WTC11 (cell line): ENCODE measurements at regions not wholly inside any gene's neighbourhood (a gene's known extent, or its start where the extent isn't known, plus 50 kb on each side); places are given as distances from the start of the nearest gene placed in this dataset.

ENCODE experiments used
- ATAC-seq: fragments of 200-7000 bp; cut with Tn5 transposase; 2 replicates; pipeline ENCODE4 v1.10.0; 2021; ENCODE audit warnings: mild to moderate bottlenecking, moderate library complexity
- CTCF ChIA-PET: fragments of 300-600 bp; sonication (Branson Sonifier 250); formaldehyde crosslinking; loops from one replicate; lab custom pipeline; 2021; ENCODE audit warnings: antibody characterized with exemption; lab: Charles Lee
- POLR2A ChIA-PET: fragments of 350-600 bp; sonication (Branson Sonifier 250); formaldehyde crosslinking; loops from one replicate; lab custom pipeline; 2021; ENCODE audit warnings: antibody characterized with exemption; lab: Charles Lee
- DNase-seq: peaks from one replicate; pipeline ENCODE4 v3.0.0; 2021; ENCODE audit warnings: low spot score
- H3K27ac Mint-ChIP-seq: 2 replicates; pipeline ENCODE4 v1.8.0; 2021; ENCODE audit warnings: mixed read lengths
- H3K27me3 Mint-ChIP-seq: 2 replicates; pipeline ENCODE4 v1.8.0; 2021; ENCODE audit warnings: low read depth, mild to moderate bottlenecking, moderate library complexity, mixed read lengths
- H3K36me3 Mint-ChIP-seq: 2 replicates; pipeline ENCODE4 v1.8.0; 2021; ENCODE audit warnings: mixed read lengths
- H3K4me1 Mint-ChIP-seq: 2 replicates; pipeline ENCODE4 v1.8.0; 2022; ENCODE audit warnings: mixed read lengths
- H3K4me3 Mint-ChIP-seq: 2 replicates; pipeline ENCODE4 v1.8.0; 2021; ENCODE audit warnings: mild to moderate bottlenecking, moderate library complexity, mixed read lengths
- H3K9me3 Mint-ChIP-seq: 2 replicates; pipeline ENCODE4 v1.8.0; 2021; ENCODE audit warnings: mixed read lengths
- ETV6 ChIP-seq: sonication (generic); formaldehyde crosslinking; IDR thresholded peaks from 2 replicates; pipeline ENCODE4 v1.8.1; 2022; ENCODE audit warnings: mild to moderate bottlenecking, missing genetic modification reagents
- HMGA2 ChIP-seq: fragments of 250-450 bp; sonication (Bioruptor Pico); IDR thresholded peaks from 2 replicates; pipeline ENCODE4 v1.4.0; 2021; ENCODE audit warnings: mild to moderate bottlenecking, moderate library complexity
- NFATC4 ChIP-seq: fragments of 250-450 bp; sonication (Bioruptor Pico); IDR thresholded peaks from 2 replicates; pipeline ENCODE4 v1.9.0; 2021; ENCODE audit warnings: mild to moderate bottlenecking
- NFYB ChIP-seq: sonication (generic); formaldehyde crosslinking; conservative IDR thresholded peaks from 2 replicates; pipeline ENCODE4 v1.8.0; 2022; ENCODE audit warnings: low read depth, missing genetic modification reagents
- OVOL2 ChIP-seq: fragments of 250-450 bp; sonication (Bioruptor Pico); IDR thresholded peaks from 2 replicates; pipeline ENCODE4 v1.9.0; 2021; ENCODE audit warnings: mild to moderate bottlenecking, borderline replicate concordance
- PRRX2 ChIP-seq: fragments of 250-450 bp; sonication (Bioruptor Pico); IDR thresholded peaks from 2 replicates; pipeline ENCODE4 v1.8.0; 2021; ENCODE audit warnings: mild to moderate bottlenecking
- RORB ChIP-seq: fragments of 250-450 bp; sonication (Bioruptor Pico); IDR thresholded peaks from 2 replicates; pipeline ENCODE4 v1.9.0; 2021; ENCODE audit warnings: mild to moderate bottlenecking
- SMAD3 ChIP-seq: sonication (generic); formaldehyde crosslinking; IDR thresholded peaks from 2 replicates; pipeline ENCODE4 v1.8.0; 2022; ENCODE audit warnings: missing genetic modification reagents, mild to moderate bottlenecking, borderline replicate concordance
- SP1 ChIP-seq: sonication (generic); formaldehyde crosslinking; conservative IDR thresholded peaks from 2 replicates; pipeline ENCODE4 v1.8.1; 2022; ENCODE audit warnings: missing genetic modification reagents
- ZNF219 ChIP-seq: sonication (generic); formaldehyde crosslinking; IDR thresholded peaks from 2 replicates; pipeline ENCODE4 v1.8.0; 2023; ENCODE audit warnings: missing genetic modification reagents, mild to moderate bottlenecking, borderline replicate concordance
- ZNF263 ChIP-seq: sonication (generic); formaldehyde crosslinking; IDR thresholded peaks from 2 replicates; pipeline ENCODE4 v1.8.1; 2022; ENCODE audit warnings: low read depth, mild to moderate bottlenecking, moderate library complexity, missing genetic modification reagents
- ZNF416 ChIP-seq: fragments of 250-450 bp; sonication (Bioruptor Pico); IDR thresholded peaks from 2 replicates; pipeline ENCODE4 v1.9.0; 2021; ENCODE audit warnings: mild to moderate bottlenecking, inconsistent platforms
- ZNF671 ChIP-seq: fragments of 250-450 bp; sonication (Bioruptor Pico); IDR thresholded peaks from 2 replicates; pipeline ENCODE4 v1.8.0; 2021; ENCODE audit warnings: mild to moderate bottlenecking
- TF ChIP-seq, protein P1 (sequence below): sonication (generic); formaldehyde crosslinking; IDR thresholded peaks from 2 replicates; pipeline ENCODE4 v1.8.1; 2023; ENCODE audit warnings: mild to moderate bottlenecking, missing genetic modification reagents, moderate library complexity
- TF ChIP-seq, protein P2 (sequence below): sonication (generic); formaldehyde crosslinking; IDR thresholded peaks from 2 replicates; pipeline ENCODE4 v1.8.0; 2022; ENCODE audit warnings: mild to moderate bottlenecking, missing genetic modification reagents
- TF ChIP-seq, protein P3 (sequence below): sonication (generic); formaldehyde crosslinking; IDR thresholded peaks from 2 replicates; pipeline ENCODE4 v1.8.0; 2022; ENCODE audit warnings: missing genetic modification reagents
- TF ChIP-seq, protein P4 (sequence below): sonication (generic); formaldehyde crosslinking; conservative IDR thresholded peaks from 2 replicates; pipeline ENCODE4 v1.8.1; 2023; ENCODE audit warnings: mild to moderate bottlenecking, low read depth, missing genetic modification reagents, moderate library complexity
- TF ChIP-seq, protein P5 (sequence below): sonication (generic); formaldehyde crosslinking; IDR thresholded peaks from 2 replicates; pipeline ENCODE4 v1.8.1; 2023; ENCODE audit warnings: mild to moderate bottlenecking, moderate library complexity, missing genetic modification reagents
- TF ChIP-seq, protein P6 (sequence below): sonication (generic); formaldehyde crosslinking; IDR thresholded peaks from 2 replicates; pipeline ENCODE4 v1.8.1; 2022; ENCODE audit warnings: missing genetic modification reagents, borderline replicate concordance
- TF ChIP-seq, protein P7 (sequence below): fragments of 250-450 bp; sonication (Bioruptor Pico); IDR thresholded peaks from 2 replicates; pipeline ENCODE4 v2.1.2; 2022; ENCODE audit warnings: mild to moderate bottlenecking, moderate library complexity
- TF ChIP-seq, protein P8 (sequence below): fragments of 250-450 bp; sonication (Bioruptor Pico); IDR thresholded peaks from 2 replicates; pipeline ENCODE4 v1.9.0; 2021; ENCODE audit warnings: mild to moderate bottlenecking

DNA sequence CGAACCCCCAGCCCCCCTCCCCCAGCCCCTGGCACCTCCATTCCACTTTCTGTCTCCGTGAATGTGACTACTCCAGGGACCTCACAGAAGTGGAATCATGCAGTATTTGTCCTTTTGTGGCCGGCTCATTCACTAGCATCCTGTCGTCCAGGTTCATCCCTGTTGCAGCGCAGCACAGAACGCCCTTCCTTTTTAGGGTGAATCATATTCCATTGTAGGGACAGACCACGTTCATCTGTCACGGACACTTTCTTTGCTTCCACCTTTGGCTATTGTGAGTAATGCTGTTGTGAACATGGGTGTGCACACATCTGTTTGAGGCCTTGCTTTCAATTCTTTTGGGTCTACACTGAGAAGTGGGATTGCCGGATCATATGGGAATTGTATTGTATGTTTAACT lies 148.9 kb upstream of the IQSEC1 start (continued):
- TF ChIP-seq, protein P1, sequence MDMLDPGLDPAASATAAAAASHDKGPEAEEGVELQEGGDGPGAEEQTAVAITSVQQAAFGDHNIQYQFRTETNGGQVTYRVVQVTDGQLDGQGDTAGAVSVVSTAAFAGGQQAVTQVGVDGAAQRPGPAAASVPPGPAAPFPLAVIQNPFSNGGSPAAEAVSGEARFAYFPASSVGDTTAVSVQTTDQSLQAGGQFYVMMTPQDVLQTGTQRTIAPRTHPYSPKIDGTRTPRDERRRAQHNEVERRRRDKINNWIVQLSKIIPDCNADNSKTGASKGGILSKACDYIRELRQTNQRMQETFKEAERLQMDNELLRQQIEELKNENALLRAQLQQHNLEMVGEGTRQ (CRISPR knock-in tag), result no peak
- TF ChIP-seq, protein P2, sequence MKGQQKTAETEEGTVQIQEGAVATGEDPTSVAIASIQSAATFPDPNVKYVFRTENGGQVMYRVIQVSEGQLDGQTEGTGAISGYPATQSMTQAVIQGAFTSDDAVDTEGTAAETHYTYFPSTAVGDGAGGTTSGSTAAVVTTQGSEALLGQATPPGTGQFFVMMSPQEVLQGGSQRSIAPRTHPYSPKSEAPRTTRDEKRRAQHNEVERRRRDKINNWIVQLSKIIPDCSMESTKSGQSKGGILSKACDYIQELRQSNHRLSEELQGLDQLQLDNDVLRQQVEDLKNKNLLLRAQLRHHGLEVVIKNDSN (CRISPR knock-in tag), result no peak
- TF ChIP-seq OVOL2 (CRISPR knock-in tag) (no peak), ZNF219 (no peak), ETV6 (CRISPR knock-in tag) (no peak), SMAD3 (CRISPR knock-in tag) (no peak), NFYB (CRISPR knock-in tag) (no peak)
- TF ChIP-seq, protein P3, sequence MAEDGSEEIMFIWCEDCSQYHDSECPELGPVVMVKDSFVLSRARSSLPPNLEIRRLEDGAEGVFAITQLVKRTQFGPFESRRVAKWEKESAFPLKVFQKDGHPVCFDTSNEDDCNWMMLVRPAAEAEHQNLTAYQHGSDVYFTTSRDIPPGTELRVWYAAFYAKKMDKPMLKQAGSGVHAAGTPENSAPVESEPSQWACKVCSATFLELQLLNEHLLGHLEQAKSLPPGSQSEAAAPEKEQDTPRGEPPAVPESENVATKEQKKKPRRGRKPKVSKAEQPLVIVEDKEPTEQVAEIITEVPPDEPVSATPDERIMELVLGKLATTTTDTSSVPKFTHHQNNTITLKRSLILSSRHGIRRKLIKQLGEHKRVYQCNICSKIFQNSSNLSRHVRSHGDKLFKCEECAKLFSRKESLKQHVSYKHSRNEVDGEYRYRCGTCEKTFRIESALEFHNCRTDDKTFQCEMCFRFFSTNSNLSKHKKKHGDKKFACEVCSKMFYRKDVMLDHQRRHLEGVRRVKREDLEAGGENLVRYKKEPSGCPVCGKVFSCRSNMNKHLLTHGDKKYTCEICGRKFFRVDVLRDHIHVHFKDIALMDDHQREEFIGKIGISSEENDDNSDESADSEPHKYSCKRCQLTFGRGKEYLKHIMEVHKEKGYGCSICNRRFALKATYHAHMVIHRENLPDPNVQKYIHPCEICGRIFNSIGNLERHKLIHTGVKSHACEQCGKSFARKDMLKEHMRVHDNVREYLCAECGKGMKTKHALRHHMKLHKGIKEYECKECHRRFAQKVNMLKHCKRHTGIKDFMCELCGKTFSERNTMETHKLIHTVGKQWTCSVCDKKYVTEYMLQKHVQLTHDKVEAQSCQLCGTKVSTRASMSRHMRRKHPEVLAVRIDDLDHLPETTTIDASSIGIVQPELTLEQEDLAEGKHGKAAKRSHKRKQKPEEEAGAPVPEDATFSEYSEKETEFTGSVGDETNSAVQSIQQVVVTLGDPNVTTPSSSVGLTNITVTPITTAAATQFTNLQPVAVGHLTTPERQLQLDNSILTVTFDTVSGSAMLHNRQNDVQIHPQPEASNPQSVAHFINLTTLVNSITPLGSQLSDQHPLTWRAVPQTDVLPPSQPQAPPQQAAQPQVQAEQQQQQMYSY, result no peak
- TF ChIP-seq, protein P4, sequence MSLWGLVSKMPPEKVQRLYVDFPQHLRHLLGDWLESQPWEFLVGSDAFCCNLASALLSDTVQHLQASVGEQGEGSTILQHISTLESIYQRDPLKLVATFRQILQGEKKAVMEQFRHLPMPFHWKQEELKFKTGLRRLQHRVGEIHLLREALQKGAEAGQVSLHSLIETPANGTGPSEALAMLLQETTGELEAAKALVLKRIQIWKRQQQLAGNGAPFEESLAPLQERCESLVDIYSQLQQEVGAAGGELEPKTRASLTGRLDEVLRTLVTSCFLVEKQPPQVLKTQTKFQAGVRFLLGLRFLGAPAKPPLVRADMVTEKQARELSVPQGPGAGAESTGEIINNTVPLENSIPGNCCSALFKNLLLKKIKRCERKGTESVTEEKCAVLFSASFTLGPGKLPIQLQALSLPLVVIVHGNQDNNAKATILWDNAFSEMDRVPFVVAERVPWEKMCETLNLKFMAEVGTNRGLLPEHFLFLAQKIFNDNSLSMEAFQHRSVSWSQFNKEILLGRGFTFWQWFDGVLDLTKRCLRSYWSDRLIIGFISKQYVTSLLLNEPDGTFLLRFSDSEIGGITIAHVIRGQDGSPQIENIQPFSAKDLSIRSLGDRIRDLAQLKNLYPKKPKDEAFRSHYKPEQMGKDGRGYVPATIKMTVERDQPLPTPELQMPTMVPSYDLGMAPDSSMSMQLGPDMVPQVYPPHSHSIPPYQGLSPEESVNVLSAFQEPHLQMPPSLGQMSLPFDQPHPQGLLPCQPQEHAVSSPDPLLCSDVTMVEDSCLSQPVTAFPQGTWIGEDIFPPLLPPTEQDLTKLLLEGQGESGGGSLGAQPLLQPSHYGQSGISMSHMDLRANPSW (CRISPR knock-in tag), result no peak

DNA sequence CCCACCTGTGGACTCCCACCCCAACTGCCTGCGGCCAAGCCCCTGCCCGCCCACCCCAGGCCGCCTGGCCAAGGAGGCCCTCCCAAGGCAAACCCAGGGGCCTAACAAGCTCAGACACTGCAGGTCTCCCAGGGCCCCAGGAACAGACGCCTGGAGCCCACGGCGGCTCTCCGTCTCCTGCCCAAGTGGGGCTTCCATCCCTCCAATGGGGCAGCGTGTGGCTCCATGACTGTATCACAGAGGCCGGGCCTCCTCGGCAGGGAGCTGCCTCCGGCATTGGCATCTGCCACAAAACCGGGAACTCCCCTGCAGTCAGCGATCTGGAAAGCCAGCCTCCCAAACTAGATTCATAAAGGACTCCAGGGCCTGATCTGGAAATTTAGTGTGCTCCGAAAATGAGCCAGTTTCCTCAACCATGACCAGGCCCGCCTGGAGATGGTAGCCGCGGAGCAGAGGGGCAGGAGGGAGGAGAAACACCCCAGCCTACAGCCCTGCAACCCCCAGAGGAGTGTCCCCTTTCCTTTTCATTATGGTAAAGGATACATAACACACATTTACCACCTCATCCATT lies 148.3 kb upstream of the IQSEC1 start:
- H3K4me1 Mint-ChIP-seq, result peaks cover 13% of the 10 kb centered on the region; the same call in 1 of the 2 replicates
- H3K36me3 Mint-ChIP-seq, result no peaks in the 10 kb centered on the region
- ATAC-seq, result no peak
- H3K27me3 Mint-ChIP-seq, result no peaks in the 10 kb centered on the region
- H3K4me3 Mint-ChIP-seq, result no peak overlapping the region
- DNase-seq, result no peak
- H3K27ac Mint-ChIP-seq, result no peak overlapping the region
- TF ChIP-seq NFATC4 (CRISPR knock-in tag) (no peak), ZNF671 (no peak)
- TF ChIP-seq, protein P5, sequence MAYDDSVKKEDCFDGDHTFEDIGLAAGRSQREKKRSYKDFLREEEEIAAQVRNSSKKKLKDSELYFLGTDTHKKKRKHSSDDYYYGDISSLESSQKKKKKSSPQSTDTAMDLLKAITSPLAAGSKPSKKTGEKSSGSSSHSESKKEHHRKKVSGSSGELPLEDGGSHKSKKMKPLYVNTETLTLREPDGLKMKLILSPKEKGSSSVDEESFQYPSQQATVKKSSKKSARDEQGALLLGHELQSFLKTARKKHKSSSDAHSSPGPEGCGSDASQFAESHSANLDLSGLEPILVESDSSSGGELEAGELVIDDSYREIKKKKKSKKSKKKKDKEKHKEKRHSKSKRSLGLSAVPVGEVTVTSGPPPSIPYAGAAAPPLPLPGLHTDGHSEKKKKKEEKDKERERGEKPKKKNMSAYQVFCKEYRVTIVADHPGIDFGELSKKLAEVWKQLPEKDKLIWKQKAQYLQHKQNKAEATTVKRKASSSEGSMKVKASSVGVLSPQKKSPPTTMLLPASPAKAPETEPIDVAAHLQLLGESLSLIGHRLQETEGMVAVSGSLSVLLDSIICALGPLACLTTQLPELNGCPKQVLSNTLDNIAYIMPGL (CRISPR knock-in tag), result no peak
- ChIA-PET CTCF (interaction anchor here (0.5 to 1.2 kb wide), 3 partner anchors 8 to 24 kb away, joined by 3 to 6 read pairs (median 3); no protein-coding TSS in a partner anchor), POLR2A (no interaction called here)
- no peaks in the 10 kb centered on the region for H3K9me3 Mint-ChIP-seq

DNA sequence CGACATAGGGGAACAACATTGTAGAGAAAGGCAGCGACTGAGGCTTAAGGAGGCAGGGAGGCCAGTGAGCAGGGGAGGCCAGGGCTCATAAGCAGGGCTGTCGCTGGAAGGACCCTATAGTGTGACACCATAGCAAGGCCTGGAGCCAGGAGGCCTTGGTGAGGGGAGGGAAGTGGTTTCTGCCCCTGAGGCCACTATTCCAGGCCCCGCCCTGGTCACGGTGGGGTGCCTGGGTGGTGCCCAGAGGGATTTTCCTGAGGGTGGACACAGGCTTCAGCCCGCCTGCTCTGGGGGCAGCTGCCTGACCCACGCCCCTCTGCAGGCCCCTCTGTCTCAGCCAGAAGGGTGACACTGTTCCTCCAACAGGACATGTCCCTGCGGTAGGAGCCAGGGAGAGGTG lies 147.8 kb upstream of the IQSEC1 start:
- ChIA-PET CTCF (interaction anchor here (1.2 kb wide), 1 partner anchor 9 kb away, joined by 6 read pairs; no protein-coding TSS in a partner anchor), POLR2A (no interaction called here)
- no peaks in the 10 kb centered on the region for H3K9me3 Mint-ChIP-seq
- H3K4me1 Mint-ChIP-seq, result peaks cover 13% of the 10 kb centered on the region; the same call in 1 of the 2 replicates
- H3K36me3 Mint-ChIP-seq, result no peaks in the 10 kb centered on the region
- DNase-seq (no peak), ATAC-seq (no peak)
- no peak overlapping the region for H3K4me3 Mint-ChIP-seq
- H3K27ac Mint-ChIP-seq, result no peak overlapping the region
- no peaks in the 10 kb centered on the region for H3K27me3 Mint-ChIP-seq
- no peak for TF ChIP-seq HMGA2 (CRISPR knock-in tag)
- TF ChIP-seq, protein P6, sequence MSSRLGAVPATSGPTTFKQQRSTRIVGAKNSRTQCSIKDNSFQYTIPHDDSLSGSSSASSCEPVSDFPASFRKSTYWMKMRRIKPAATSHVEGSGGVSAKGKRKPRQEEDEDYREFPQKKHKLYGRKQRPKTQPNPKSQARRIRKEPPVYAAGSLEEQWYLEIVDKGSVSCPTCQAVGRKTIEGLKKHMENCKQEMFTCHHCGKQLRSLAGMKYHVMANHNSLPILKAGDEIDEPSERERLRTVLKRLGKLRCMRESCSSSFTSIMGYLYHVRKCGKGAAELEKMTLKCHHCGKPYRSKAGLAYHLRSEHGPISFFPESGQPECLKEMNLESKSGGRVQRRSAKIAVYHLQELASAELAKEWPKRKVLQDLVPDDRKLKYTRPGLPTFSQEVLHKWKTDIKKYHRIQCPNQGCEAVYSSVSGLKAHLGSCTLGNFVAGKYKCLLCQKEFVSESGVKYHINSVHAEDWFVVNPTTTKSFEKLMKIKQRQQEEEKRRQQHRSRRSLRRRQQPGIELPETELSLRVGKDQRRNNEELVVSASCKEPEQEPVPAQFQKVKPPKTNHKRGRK (CRISPR knock-in tag), result no peak
- TF ChIP-seq, protein P7, sequence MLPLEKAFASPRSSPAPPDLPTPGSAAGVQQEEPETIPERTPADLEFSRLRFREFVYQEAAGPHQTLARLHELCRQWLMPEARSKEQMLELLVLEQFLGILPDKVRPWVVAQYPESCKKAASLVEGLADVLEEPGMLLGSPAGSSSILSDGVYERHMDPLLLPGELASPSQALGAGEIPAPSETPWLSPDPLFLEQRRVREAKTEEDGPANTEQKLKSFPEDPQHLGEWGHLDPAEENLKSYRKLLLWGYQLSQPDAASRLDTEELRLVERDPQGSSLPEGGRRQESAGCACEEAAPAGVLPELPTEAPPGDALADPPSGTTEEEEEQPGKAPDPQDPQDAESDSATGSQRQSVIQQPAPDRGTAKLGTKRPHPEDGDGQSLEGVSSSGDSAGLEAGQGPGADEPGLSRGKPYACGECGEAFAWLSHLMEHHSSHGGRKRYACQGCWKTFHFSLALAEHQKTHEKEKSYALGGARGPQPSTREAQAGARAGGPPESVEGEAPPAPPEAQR (CRISPR knock-in tag), result no peak
- TF ChIP-seq ZNF263 (CRISPR knock-in tag), result no peak
- TF ChIP-seq, protein P8, sequence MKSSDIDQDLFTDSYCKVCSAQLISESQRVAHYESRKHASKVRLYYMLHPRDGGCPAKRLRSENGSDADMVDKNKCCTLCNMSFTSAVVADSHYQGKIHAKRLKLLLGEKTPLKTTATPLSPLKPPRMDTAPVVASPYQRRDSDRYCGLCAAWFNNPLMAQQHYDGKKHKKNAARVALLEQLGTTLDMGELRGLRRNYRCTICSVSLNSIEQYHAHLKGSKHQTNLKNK, result no peak
- no peak for TF ChIP-seq SP1 (CRISPR knock-in tag)
- no peak for TF ChIP-seq RORB (CRISPR knock-in tag)
- TF ChIP-seq PRRX2 (CRISPR knock-in tag), result no peak
- TF ChIP-seq ZNF671, result no peak
- TF ChIP-seq ZNF416 (CRISPR knock-in tag), result no peak
